ENCODE measurements at regions not wholly inside any gene's neighbourhood (a gene's known extent, or its start where the extent isn't known, plus 50 kb on each side); places are given as distances from the start of the nearest gene placed in this dataset.

- TF ChIP-seq TAF1 (IDR thresholded peaks at IDR 0.05; ENCODE audit: low read depth) (no peak), MAX (IDR thresholded peaks at IDR 0.05) (no peak), EP300 (IDR thresholded peaks at IDR 0.05; ENCODE audit: borderline replicate concordance) (no peak), EGR1 (IDR thresholded peaks at IDR 0.05) (no peak), TEAD4 (IDR thresholded peaks at IDR 0.05) (no peak), RAD21 (IDR thresholded peaks at IDR 0.05; ENCODE audit: low read depth) (no peak), YY1 (IDR thresholded peaks at IDR 0.05; ENCODE audit: low read depth) (no peak)
Measured at GRCh38 chr7:16130111-16131110, 290.9 kb downstream of the CRPPA start.
